NCI-H526 (cell line): ENCODE measurements at regions not wholly inside any gene's neighbourhood (a gene's known extent, or its start where the extent isn't known, plus 50 kb on each side); places are given as distances from the start of the nearest gene placed in this dataset.

Source experiments
- DNase-seq, 2 experiments: peaks; one replicate each; lab custom pipeline; 2025; lab: John Stamatoyannopoulos, UW

DNA sequence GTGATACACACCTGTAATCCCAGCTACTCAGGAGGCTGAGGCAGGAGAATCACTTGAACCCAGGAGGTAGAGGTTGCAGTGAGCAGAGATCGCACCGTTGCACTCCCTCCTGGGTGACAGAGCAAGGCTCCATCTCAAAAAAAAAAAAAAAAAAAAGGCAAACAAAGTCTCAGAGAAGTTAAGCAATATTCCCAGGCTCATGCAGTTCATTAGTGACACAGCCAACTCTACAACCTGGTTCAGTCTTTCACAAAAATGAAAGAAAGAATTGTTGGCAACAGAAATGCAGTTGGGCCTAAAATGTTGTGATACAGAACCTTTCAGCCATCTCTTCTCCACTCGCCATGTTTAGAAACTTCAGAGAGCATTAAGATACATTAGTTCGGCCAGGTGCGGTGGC lies 242.1 kb downstream of the LTN1 start:
- DNase-seq: no peak

DNA sequence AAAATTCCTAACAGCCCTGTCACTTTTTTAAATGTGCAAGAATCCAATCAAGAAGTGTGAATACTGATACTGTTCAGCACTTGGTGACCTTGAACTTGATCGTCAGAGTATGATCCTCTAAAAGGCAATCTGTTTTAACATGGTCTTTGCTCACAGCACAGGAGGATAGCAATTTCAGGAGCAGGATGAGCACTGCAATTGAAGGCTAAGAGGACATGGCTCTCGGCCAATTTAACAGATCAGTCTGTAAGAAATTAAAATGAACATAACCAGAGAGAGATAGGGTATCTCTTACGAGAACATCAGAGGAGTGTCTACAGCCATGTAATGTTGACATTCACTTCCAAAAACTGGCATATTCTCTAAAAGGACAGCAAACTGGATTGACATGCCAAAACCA lies 243.1 kb downstream of the LTN1 start:
- no peak for DNase-seq

DNA sequence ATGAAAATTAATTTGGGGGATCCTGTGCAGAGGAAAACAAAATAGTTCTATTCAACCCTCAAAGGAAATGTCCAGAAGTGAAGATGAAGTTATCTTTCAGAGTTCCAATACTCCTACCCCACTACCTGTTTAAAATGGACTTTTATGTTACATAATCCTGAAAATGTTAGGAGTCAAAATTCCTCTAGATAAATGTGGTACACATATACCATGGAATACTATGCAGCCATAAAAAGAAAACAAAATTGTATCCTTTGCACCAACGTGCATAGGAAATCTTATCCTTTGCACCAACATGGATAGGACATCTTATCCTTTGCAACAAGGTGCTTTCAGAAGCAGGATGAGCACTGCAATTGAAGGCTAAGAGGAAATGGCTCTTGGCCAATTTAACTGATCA lies 245.2 kb downstream of the LTN1 start:
- DNase-seq: no peak

DNA sequence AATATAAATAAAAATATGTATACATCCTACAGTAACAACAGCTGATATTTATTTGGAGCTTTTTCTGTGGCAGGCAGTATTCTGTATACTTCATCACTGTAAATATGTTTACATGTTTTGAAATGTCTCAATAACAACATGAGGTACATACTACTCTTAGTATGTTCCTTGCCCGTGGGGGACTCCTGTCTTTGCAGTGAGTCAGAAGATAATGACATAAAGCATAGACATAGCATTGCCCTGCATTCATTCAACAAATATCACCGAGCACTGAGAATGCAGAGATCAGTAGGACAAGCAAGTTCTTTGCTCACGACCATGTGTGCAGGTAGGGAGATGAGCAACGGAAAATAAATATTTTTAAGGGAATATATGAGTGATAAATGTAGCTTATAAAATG lies 246.5 kb downstream of the LTN1 start:
- DNase-seq: no peak

DNA sequence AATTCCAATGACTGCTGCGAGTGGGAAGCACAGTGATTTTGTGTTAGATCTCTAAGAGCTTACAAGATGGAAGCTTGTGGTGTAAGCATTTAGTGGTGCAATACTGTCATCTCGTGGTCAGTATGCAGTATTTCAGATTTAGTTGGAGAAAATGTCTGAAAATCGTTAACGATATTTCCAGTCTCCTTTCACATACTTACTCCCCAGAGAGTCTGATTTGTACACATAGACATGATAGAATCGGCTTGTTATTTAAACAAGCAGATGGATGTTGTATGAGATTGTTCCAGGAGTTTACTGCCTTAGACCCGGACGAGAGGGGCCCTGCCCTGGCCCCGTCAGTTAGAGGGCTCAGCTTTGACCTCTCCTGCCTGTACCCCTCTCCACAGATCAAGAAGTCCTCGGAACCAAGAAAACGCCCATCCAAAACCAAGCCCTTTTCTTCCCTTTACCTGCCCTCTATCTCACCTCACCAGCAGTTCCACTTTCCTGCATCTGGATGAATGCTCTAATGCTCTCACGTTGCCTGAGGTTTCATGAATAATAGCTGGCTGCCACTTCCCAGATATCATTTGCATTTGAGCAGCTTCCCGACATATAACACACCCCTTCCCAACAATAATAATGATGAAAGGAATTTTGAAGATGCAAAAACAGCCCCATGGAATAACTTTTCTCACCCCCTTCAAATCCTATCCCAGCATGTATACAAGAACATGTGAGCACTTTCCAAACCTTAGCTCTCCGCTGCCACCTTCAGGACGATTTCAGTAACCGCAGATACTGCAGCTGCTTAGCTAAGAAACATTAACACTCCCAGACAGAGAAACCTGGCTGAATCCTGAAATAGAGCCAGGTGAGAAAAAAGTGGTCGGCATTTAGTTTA lies 247.3 kb downstream of the LTN1 start:
- peak; percentile 70 to 74 for DNase-seq

DNA sequence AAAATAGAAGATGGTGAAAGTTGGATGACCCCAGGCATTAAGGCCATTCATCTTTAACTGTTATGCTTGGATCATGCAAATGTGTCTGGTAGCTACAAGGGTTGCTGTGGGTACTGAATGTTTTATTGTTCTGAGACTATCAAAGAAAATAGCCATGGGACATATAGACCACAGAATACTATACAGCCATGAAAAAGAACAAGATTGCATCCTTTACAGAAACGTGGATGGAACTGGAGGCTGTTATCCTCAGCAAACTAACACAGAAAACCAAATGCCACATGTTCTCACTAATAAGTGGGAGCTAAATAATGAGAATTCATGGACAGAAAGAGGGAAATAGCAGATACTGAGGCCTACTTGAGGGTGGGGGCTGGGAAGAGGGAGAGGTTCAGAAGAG lies 249.0 kb downstream of the LTN1 start:
- DNase-seq: no peak

DNA sequence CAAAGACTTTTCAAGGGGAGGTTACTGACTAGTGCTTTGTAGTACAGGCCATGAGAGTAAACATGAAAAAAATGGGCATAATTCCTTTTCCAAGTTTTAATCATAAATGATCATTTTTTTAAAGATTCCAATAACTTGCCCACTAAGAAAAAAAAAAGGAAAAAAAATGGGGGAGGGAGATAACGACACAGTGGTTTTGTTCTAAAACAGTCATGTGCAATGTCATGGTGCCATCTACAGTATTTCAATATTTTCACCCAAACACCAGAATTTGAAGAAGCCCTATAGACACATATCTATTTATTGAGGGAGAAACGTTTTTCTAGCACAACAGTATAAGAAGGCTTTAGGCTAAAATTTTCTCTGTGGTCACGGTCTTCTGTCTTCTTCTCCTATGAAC lies 250.2 kb downstream of the LTN1 start:
- no peak for DNase-seq

DNA sequence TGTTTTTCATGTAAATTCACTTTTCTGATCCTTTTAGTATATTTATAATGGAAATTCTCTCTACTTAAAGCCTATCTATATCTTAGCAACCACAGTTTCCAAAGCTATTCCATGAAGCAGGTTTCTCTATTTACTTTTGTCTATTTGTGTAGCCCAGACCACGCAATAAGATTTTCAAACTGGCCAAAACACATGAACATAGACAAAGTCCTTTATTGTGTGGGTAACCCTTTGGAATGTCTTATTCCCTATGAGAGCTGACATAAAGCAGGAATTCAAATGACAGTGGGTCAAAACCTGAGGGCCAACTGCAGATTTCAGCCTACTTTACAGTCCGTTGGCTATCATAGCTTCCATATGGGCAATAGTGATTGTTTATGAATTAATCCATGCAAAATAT lies 252.6 kb downstream of the LTN1 start:
- no peak for DNase-seq

DNA sequence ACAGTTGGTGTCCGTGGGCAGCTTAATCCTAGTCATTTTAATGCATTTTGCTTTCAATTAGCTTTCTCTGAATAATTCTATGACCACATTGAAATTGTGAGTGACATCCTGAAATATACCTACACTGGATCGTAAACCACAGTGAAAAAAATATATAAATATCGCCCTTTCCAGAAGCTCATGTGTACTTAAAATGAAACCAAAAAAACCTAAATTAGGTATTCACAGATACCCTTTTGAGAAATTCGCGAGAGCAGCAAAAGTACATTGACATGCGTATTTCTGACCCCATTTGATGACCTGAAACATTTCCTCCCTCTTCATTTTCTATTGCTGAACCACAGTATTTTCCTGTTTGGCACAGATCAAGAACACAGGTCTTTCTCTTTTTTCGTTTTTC lies 253.8 kb downstream of the LTN1 start:
- DNase-seq: no peak

DNA sequence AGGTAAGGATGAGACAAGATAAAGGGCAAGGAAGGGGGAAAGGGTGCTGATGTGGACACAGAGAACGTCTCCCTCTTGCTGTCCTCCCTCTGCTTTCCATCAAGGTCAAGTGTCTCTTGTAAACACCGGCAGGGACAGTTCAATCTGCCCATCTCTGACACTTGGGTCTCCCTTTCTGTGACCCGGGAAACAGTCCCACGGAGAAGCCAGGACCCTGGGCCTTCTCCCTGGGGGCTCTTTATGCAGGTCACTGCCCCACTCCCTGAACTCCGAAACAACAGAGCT lies 254.3 kb downstream of the LTN1 start:
- DNase-seq: no peak

DNA sequence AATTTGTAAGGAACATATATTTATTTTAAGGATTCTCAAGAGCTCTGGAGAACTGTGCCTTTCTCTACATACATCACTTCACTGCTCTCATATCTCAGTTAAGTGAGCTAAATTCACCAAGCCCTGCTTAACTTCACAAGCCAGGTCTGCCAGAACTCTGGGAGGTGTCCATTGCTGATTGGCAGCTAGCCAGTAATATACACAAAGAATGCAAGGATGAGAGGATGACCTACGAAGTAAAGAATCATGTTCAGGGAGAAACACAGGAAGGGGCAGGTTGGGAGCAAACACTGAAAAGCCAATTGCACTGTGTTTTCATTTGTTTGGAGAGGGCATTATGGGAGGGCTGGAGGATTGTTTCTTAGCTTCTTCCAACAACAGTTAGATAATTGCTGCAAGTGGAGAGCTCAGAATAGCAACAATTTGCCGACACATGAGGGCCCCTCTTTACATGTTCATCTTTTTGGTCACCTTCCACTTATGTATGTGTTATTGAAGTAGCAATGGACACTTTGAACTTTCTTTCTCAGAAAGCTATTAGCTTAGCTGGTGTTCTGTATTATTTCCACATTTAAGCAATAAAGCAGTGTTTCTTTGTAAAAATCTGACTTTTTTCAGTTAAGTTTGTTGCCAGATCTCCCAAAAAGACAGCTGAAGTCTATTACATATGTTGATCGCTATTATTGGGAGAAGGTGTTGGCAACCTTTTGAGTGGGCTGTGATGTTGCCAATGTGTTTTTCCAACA lies 254.8 kb downstream of the LTN1 start:
- DNase-seq: no peak

DNA sequence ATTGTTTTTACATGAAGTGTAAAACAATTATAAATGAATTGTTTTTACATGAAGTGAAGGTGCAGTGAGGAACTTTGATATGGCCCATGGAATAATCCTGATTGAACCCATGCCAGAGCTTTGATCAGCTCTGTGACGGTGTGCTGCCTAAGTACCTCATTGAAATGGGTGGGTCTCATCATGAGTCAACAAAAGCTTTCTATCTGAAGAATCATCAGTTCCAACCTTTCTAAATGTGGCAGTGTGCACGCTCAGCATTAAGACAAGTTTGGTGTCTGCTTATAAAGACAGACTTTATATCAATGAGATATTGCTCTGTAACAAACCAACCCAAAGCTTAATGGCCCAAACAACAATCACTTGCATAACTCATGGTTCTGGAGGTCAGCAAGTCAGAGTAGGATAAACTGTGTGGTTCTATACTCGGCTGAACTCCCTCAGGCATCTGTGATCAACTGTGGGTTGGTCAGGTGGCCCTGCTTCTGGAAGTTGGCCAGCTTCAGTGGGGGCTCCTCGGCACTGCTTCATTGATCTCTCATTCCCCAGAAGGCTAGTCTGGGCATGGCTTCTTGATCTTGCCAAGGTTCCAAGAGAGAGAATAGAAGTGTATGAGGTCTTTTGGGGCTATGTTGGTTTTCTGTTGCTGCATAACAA lies 258.0 kb downstream of the LTN1 start:
- DNase-seq: no peak

DNA sequence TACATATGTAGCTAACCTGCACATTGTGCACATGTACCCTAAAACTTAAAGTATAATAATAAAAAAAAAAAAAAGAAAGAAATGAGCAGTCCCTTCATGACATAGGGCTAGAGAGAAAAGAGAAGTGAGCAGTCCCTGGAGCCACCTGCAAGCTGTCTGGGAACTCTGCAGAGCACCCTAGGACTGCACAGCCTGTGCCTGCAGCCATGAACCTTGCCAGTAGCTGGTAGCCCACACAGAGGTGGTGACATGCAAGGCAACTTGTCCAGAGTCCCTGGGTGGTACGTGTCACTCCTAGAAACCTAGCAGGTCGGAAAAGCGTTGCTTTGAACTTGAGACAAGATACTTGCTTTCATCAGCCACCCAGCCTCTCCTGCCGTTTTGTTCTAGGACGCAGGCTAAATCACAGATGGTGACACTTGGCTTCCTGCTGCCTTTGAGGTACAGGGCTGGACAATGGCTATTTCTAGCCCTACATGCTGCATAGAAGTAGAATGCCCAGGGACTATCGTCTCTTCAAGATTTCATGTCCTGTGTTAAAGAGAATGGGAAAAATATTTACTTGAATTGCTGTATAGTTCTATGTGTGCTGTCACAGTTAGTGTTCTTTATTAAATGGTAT lies 260.9 kb downstream of the LTN1 start:
- DNase-seq: no peak

DNA sequence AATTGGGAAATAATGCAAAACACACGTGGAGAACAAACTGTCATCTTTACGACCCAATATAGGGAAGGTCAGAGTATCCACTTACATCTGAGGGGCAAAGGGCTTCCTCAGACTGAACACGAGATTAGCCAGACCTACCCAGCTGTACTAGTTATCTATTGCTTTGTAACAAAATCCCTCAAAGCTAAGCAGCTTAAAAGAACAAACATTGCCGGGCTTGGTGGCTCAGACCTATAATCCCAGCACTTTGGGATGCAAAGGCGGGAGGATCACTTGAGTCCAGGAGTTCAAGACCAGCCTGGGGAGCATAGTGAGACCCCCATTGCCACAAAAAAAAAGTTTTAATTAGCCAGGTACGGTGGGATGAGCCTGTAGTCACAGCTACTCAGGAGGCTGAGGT lies 262.8 kb downstream of the LTN1 start:
- DNase-seq: no peak

DNA sequence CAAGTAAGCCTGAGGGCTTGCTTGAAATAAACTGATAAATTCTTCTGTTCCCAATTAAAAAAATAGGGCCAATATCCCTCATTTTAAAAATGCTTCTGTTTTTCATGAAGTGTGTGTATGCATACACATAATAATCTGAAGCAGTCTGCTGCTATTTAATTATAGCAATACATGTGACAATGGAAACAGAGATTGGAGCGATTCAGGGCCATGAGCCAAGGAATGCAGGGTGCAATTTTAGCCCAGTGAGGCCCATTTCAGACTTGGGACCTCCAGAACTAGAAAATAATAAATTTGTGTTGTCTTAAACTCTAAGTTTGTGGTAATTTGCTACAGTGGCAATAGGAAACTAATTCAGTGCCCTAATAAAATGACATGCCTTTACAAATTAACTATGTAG lies 264.9 kb downstream of the LTN1 start:
- no peak for DNase-seq

DNA sequence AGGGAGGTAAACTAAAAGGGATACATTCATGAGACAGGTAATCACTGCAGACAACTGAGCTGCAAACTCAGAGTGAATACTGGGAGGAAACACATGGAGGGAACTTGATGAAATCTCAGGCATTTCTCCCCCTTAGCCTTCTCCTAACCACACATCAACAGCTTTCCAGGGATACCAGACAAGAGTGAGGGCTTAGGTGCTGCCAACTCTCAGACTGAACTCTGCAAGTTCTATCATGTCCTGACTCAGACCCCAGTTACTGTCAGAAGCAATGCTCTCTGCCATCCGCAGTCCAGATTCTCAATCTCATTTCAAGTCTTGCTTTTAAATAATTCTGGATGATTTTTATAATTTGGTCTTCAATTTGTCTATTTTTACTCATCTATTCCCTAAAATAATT lies 267.3 kb downstream of the LTN1 start:
- DNase-seq: no peak

DNA sequence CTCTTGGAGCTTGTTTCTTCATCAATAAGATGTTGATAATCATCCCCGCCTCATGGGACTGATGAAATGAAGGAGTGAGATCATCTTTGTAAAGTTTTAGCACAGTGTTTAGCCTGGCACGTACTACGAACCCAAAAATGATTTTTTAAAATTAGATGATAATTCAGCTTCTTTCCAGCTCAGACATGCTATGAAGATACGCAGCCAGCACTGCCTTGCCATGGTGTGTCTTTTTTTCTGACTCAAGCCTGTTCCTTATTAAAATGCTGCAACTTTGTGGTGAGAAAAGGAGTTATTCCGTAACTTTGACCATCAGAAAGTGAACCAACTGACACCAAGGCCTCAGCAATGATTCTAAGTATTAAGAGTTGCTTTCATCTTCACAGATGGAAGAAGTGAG lies 269.0 kb downstream of the LTN1 start:
- DNase-seq: no peak

DNA sequence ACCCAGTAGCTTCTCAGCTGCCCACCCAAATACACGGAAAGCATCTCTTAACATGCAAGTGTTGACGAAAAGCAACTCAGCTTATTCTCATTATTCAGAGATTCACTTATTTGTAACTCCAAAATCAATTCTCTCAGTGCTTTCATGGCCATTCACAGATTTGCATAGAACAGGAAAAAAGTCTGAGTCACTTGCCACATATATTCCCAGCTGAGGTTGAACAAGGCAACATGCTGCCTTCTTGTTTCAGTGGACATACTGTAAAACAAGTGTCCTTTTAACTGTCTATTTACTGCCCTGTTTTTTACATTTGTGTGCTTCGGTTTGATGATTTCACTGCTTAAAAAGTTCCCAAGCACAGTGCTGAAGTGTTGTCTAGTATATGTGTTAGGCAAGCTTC lies 273.0 kb downstream of the LTN1 start:
- no peak for DNase-seq

DNA sequence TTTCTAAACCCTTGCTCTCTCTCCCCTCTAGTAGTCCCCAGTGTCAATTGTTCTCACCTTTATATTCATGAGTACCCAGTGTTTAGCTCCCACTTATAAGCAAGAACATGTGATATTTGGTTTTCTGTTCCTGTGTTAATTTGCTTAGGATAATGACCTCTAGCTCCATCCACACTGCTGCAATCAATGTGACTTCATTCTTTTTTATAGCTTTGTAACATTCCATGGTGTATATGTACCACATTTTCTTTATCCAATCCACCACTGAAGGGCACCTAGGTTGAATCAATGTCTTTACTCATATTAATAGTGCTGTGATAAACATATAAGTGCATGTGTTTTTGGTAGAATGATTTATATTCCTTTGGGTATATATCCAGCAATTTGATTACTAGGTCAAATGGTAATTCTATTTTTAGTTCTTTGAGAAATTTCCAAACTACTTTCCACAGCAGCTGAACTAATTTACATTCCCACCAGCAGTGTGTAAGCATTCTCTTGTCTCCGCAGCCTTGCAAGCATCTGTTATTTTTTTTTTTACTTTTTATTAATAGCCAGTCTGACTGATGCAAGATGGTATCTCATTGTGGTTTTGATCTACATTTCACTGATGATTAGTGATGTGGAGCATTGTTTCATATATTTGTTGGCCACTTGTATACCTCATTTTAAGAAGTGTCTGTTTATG lies 277.8 kb downstream of the LTN1 start:
- DNase-seq: no peak

DNA sequence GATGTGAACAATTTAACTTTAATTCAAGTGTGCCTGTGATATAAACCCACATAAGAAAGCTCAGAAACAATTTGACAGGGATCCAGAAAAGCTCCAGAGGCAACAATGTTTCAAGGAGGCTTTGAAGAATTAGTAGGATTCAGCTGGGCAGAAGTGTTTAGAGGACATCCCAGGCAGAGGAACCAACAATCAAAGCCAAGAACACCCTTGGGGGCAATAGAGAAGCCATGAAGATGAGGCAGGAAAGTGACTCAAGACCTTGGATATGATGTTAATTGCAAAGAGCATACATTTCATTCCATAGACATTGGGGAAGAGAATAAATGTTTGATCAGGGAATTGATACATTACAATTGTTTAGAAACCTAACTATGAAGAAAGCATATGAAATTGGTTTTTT lies 280.3 kb downstream of the LTN1 start:
- no peak for DNase-seq

DNA sequence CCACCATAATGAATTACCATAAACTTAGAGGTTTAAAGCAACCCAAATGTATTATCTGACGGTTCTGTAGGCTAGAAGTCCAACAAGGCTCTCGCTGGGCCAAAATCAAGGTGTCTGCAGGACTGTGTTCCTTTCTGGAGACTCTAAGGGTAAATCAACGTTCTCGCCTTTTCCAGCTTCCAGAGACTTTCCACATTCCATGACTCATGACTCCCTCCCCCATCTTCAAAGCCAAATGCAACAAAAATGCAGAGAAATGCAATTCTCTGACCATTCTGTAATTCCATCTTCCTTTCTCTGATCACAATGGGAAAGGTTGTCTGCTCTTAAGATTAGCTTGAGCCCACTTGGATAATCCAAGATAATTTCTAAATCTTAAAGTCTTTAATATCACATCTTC lies 287.1 kb downstream of the LTN1 start:
- no peak for DNase-seq

DNA sequence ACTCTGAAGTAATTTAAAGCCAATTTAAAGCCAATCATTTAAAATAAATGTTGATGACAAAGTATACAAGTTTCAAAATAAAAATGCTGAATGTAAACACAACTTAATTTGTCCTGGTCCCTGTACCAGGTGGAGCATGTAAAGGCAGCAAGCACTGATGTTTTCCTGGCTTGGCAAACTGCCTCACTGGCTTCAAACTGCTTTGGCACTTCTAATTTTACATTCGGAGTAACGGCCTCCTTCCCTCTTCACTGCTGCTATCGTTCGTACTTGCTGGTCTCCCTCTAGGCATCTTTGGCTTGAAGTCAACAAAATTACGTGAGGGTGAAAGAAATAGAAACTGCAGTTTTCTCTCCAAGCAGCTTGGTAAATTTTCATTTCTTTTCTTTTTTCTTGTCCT lies 287.9 kb downstream of the LTN1 start:
- DNase-seq: no peak
